CD8-positive, alpha-beta memory T cell (primary cell): ENCODE measurements at regions not wholly inside any gene's neighbourhood (a gene's known extent, or its start where the extent isn't known, plus 50 kb on each side); places are given as distances from the start of the nearest gene placed in this dataset.

Source experiments
- CTCF ChIA-PET: fragments of 350-600 bp; sonication (Branson Sonifier 250); formaldehyde crosslinking; loops from one replicate; lab custom pipeline; 2021; ENCODE audit warnings: antibody characterized with exemption; lab: Charles Lee
- POLR2A ChIA-PET: fragments of 350-600 bp; sonication (Branson Sonifier 250); formaldehyde crosslinking; loops from one replicate; lab custom pipeline; 2021; ENCODE audit warnings: antibody characterized with exemption; lab: Charles Lee
- DNase-seq, 5 donors: peaks; one replicate each; pipeline versions ENCODE4 v3.0.0 to v3.0.0-alpha.2; 2020 to 2022; ENCODE audit warnings: mixed read lengths in 1 of 5
- H3K27ac ChIP-seq: one replicate; pipeline ENCODE4 v1.7.0; 2013; ENCODE audit warnings: low read depth, mild to moderate bottlenecking, low read length, moderate library complexity
- H3K27me3 ChIP-seq: 2 replicates; pipeline ENCODE4 v1.7.0; 2013; ENCODE audit warnings: low read length, mild to moderate bottlenecking; ENCODE audit not compliant: insufficient read depth, poor library complexity, severe bottlenecking
- H3K36me3 ChIP-seq: 2 replicates; pipeline ENCODE4 v1.7.0; 2013; ENCODE audit warnings: mild to moderate bottlenecking, low read length, moderate library complexity; ENCODE audit not compliant: insufficient read depth
- H3K4me1 ChIP-seq: 2 replicates; pipeline ENCODE4 v1.7.0; 2013; ENCODE audit warnings: mild to moderate bottlenecking, low read length, moderate library complexity; ENCODE audit not compliant: insufficient read depth
- H3K4me3 ChIP-seq: 2 replicates; pipeline ENCODE4 v1.7.0; 2013; ENCODE audit warnings: mild to moderate bottlenecking, low read length
- H3K9me3 ChIP-seq: 2 replicates; pipeline ENCODE4 v1.7.0; 2013; ENCODE audit warnings: mild to moderate bottlenecking, low read length
- H3K27ac Mint-ChIP-seq, 8 donors: one replicate each; pipeline ENCODE4 v1.8.0; 2020 to 2021; ENCODE audit warnings: mixed read lengths in 8 of 8, mild to moderate bottlenecking in 6 of 8, inconsistent platforms in 3 of 8, moderate library complexity in 3 of 8
- H3K27me3 Mint-ChIP-seq, 2 donors: one replicate each; pipeline ENCODE4 v1.8.0; 2020 to 2021; ENCODE audit warnings: mixed read lengths in 2 of 2, mild to moderate bottlenecking in 1 of 2, moderate library complexity in 1 of 2
- H3K36me3 Mint-ChIP-seq, 3 donors: one replicate each; pipeline ENCODE4 v1.8.0; 2020 to 2021; ENCODE audit warnings: mixed read lengths in 3 of 3, inconsistent platforms in 1 of 3, mild to moderate bottlenecking in 1 of 3
- H3K4me1 Mint-ChIP-seq, 3 donors: one replicate each; pipeline ENCODE4 v1.8.0; 2020 to 2021; ENCODE audit warnings: mixed read lengths in 3 of 3, inconsistent platforms in 1 of 3, mild to moderate bottlenecking in 1 of 3
- H3K4me3 Mint-ChIP-seq, 7 donors: one replicate each; pipeline ENCODE4 v1.8.0; 2020 to 2021; ENCODE audit warnings: mixed read lengths in 7 of 7, mild to moderate bottlenecking in 6 of 7, moderate library complexity in 4 of 7, inconsistent platforms in 2 of 7
- H3K9me3 Mint-ChIP-seq, 5 donors: one replicate each; pipeline ENCODE4 v1.8.0; 2020 to 2022; ENCODE audit warnings: mixed read lengths in 5 of 5, mild to moderate bottlenecking in 3 of 5, moderate library complexity in 2 of 5, inconsistent platforms in 1 of 5

DNA sequence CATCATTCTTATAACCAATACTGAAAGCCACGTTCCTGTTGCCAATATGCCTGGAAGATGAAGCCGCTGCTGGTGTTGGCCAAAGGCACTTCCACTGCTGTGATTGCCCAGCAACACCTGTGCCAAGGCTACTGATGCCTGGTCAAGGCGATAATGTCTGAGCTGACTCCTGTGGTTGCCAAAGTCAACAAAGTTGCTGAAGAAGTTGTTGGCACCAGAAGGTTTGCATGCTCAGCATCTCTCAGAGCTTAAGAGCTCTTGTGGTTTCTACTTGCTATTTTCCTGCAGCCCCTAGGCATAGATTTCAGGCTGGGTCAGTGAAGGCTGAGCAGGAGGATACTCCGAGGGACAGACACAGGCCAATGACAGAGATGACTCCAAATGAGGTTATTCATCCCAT is 63.4 kb upstream of the RAB3GAP2 start:
- no peaks in the 10 kb centered on the region for H3K9me3 ChIP-seq
- H3K27me3 Mint-ChIP-seq: peaks cover 4 to 7% of the 10 kb centered on the region in 2 donors

DNA sequence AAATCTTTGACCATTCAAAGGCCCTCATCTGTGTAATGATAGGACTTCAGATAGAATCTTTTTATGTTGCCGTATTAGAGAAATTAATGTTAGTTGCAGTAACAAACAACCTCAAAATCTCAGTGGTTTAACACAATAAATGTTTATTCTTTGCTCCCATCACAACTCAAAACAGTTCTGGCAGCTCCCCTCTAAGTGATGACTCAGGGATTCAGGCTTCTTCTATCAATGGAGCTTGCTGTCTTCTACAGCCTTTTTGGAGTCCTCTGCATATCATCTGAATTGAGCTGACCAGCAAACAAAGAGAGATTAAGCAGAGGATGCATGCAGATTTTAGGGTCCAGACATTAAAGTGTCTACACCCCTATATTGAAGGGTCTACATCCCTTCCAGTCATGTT is 59.1 kb upstream of the RAB3GAP2 start:
- Histone ChIP-seq H3K27ac (no peak overlapping the region), H3K4me1 (no peaks in the 10 kb centered on the region), H3K36me3 (no peaks in the 10 kb centered on the region), H3K27me3 (no peaks in the 10 kb centered on the region), H3K9me3 (no peaks in the 10 kb centered on the region), H3K4me3 (no peak overlapping the region)
- Mint-ChIP-seq H3K27me3 (peaks cover 3 to 18% of the 10 kb centered on the region in 2 donors), H3K4me3 (no peak overlapping the region), H3K27ac (no peak overlapping the region), H3K9me3 (no peaks in the 10 kb centered on the region), H3K4me1 (no peaks in the 10 kb centered on the region), H3K36me3 (no peaks in the 10 kb centered on the region)
- ChIA-PET POLR2A (no interaction called here), CTCF (no interaction called here)
- no peak for DNase-seq

More for the DNA sequence above, 63.4 kb upstream of the RAB3GAP2 start:
- no peak for DNase-seq
- H3K36me3 ChIP-seq: no peaks in the 10 kb centered on the region
- H3K4me1 ChIP-seq: no peaks in the 10 kb centered on the region
- Mint-ChIP-seq H3K9me3 (no peaks in the 10 kb centered on the region), H3K36me3 (no peaks in the 10 kb centered on the region), H3K4me3 (no peak overlapping the region), H3K27ac (no peak overlapping the region), H3K4me1 (no peaks in the 10 kb centered on the region)
- no peak overlapping the region for H3K4me3 ChIP-seq
- POLR2A ChIA-PET: no interaction called here
- H3K27ac ChIP-seq: no peak overlapping the region
- CTCF ChIA-PET: no interaction called here
- H3K27me3 ChIP-seq: no peaks in the 10 kb centered on the region

DNA sequence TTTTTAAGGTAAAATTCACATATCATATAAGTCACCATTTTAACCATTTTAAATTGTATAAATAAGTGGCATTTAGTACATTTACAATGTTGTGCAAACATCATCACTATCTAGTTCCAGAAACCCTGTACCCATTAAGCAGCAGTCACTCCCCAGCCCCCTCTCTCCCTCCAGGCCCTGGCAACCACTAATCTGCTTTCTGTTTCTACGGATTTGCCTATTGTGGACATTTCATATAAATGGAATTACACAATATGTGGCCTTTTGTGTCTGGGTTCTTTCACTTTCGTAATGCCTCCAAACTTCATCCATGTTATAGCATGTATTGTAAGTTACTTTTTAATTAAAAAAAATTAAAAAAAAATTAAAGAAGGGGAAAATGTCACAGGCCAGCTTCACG is 58.0 kb upstream of the RAB3GAP2 start:
- Histone ChIP-seq H3K4me3 (no peak overlapping the region), H3K4me1 (no peaks in the 10 kb centered on the region), H3K27me3 (no peaks in the 10 kb centered on the region), H3K36me3 (no peaks in the 10 kb centered on the region), H3K27ac (no peak overlapping the region), H3K9me3 (no peaks in the 10 kb centered on the region)
- no peak overlapping the region for H3K27ac Mint-ChIP-seq
- H3K9me3 Mint-ChIP-seq: no peaks in the 10 kb centered on the region
- no peaks in the 10 kb centered on the region for H3K36me3 Mint-ChIP-seq
- POLR2A ChIA-PET: no interaction called here
- CTCF ChIA-PET: no interaction called here
- H3K4me3 Mint-ChIP-seq: peak overlapping the region in 1 of 7 donors; percentile 38
- DNase-seq: no peak
- peaks cover 3 to 19% of the 10 kb centered on the region in 2 donors for H3K27me3 Mint-ChIP-seq
- H3K4me1 Mint-ChIP-seq: no peaks in the 10 kb centered on the region

DNA sequence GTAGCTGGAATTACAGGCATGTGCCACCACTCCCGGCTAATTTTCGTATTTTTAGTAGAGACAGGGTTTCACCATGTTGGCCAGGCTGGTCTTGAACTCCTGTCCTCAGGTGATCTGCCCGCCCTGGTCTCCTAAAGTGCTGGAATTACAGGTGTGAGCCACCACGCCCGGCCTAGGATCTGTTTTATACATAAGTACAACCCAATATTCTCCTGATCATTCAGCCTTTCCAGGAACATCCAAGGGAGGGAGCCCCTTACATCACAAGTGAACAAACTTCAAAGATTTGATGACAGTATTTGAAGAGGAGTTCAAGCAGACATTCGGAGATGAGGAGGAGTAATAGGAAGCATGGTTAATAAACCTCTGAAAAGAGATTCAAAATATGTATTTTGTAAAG is 54.9 kb upstream of the RAB3GAP2 start:
- no peak for DNase-seq
- Histone ChIP-seq H3K27me3 (no peaks in the 10 kb centered on the region), H3K4me3 (no peak overlapping the region), H3K4me1 (no peaks in the 10 kb centered on the region), H3K36me3 (no peaks in the 10 kb centered on the region), H3K27ac (no peak overlapping the region), H3K9me3 (no peaks in the 10 kb centered on the region)
- Mint-ChIP-seq H3K4me3 (no peak overlapping the region), H3K27me3 (peaks cover 6 to 33% of the 10 kb centered on the region in 2 donors), H3K27ac (no peak overlapping the region), H3K4me1 (no peaks in the 10 kb centered on the region), H3K9me3 (no peaks in the 10 kb centered on the region), H3K36me3 (no peaks in the 10 kb centered on the region)
- POLR2A ChIA-PET: no interaction called here
- CTCF ChIA-PET: no interaction called here

DNA sequence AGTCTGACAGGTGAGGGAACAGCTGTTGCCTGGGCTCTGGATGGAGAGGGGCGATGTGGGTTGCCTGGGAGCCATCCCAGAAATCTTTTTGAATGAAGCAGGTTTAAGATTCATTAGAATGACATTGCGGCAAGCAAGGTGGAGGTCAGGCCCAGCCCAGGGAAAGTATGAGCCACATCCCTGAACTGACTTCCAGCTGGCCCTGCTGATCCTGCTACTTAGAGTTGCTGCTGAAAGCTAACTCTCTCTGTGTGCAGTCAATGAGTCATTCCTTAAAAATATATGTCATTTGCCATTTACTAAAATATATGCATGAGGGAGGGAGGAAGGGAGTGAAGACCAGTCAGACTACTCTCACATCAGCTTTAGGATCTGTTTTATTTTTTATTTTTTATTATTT is 54.3 kb upstream of the RAB3GAP2 start:
- Histone ChIP-seq H3K9me3 (no peaks in the 10 kb centered on the region), H3K36me3 (no peaks in the 10 kb centered on the region), H3K4me3 (no peak overlapping the region), H3K27me3 (no peaks in the 10 kb centered on the region), H3K4me1 (no peaks in the 10 kb centered on the region), H3K27ac (no peak overlapping the region)
- DNase-seq: no peak
- CTCF ChIA-PET: no interaction called here
- Mint-ChIP-seq H3K4me1 (no peaks in the 10 kb centered on the region), H3K36me3 (no peaks in the 10 kb centered on the region), H3K9me3 (no peaks in the 10 kb centered on the region), H3K27me3 (peaks cover 7 to 35% of the 10 kb centered on the region in 2 donors), H3K27ac (no peak overlapping the region), H3K4me3 (no peak overlapping the region)
- POLR2A ChIA-PET: no interaction called here

DNA sequence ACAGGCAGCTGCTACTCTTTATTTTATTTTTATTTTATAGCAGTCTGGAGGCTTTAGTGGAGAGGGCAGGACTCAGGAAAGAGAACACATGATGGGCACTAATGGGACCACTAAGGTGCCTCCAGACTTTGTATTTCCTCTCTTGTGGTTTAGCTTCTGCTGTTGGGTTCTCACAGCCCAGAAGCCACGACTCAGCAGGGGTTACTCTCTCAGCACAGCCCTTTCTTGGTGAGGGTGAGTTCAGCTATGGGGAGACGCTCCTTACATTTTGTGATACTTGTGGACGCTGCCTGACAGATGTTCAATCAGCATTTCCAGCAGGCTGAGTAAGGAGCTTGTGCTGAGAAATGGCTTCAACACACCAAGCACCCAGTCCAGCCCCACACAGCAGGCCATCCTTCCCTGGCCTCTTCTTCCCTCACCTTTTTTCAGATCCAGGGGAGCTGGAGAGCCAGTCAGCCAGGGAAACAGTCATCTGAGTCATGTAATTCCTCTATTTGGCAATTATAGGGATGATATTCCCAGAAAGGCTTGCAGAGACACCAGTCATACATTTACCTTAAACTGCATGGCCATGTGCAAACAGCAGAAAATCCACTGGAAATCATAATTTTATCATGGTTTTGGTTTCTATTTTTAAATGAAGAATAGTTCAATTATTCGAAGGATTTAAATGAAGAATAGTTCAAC is 53.2 kb upstream of the RAB3GAP2 start:
- Histone ChIP-seq H3K27ac (no peak overlapping the region), H3K4me1 (no peaks in the 10 kb centered on the region), H3K9me3 (no peaks in the 10 kb centered on the region), H3K4me3 (no peak overlapping the region), H3K27me3 (no peaks in the 10 kb centered on the region), H3K36me3 (no peaks in the 10 kb centered on the region)
- Mint-ChIP-seq H3K27ac (no peak overlapping the region), H3K36me3 (no peaks in the 10 kb centered on the region), H3K27me3 (peaks cover 7 to 35% of the 10 kb centered on the region in 2 donors), H3K4me1 (no peaks in the 10 kb centered on the region), H3K4me3 (no peak overlapping the region), H3K9me3 (no peaks in the 10 kb centered on the region)
- POLR2A ChIA-PET: no interaction called here
- CTCF ChIA-PET: interaction anchor here (1.0 kb wide), 1 partner anchor 12 kb away, joined by 3 read pairs; no protein-coding TSS in a partner anchor
- no peak for DNase-seq

DNA sequence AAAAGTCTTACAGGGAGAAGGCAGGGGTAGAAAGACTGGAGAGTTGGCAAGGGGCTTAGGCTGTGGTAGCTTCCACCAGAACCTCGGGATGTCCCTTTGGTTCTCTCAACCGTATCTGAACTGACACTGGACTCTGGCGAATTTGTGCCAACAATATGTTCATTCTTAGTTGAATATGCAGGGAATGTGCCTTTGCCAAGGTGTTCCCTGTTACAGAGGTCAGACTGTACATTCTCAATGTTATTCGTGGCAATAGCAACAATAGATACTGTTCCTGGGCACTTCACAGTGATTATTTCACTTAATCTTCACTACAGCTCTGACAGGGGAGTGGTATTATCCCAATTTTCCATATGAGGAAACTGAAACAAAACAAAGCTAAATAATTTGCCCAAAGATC is 51.5 kb upstream of the RAB3GAP2 start:
- Mint-ChIP-seq H3K36me3 (no peaks in the 10 kb centered on the region), H3K27ac (no peak overlapping the region), H3K27me3 (peaks cover 9 to 40% of the 10 kb centered on the region in 2 donors), H3K9me3 (no peaks in the 10 kb centered on the region), H3K4me1 (no peaks in the 10 kb centered on the region), H3K4me3 (no peak overlapping the region)
- DNase-seq: no peak
- Histone ChIP-seq H3K4me3 (no peak overlapping the region), H3K9me3 (no peaks in the 10 kb centered on the region), H3K27me3 (no peaks in the 10 kb centered on the region), H3K27ac (no peak overlapping the region), H3K4me1 (no peaks in the 10 kb centered on the region), H3K36me3 (no peaks in the 10 kb centered on the region)
- ChIA-PET CTCF (no interaction called here), POLR2A (no interaction called here)

DNA sequence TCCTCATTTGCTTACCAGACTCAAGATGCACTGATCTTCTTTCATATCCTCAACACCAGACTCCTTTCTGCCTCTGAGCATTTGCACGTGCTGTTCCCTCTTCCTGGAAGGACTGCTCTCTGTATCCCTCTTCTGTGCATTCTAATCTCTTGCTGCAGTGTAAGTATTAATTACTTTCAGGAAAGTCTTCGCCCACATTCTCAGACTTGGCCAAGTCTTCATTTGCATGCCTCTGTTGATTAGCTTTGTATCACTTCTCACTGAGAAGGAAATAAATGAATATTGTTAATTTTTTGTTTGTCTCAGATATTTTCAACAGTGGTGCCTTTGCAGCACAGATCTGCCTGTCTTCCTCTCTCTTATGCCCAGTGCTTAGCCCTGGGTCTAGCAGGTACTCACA is 50.3 kb upstream of the RAB3GAP2 start:
- Mint-ChIP-seq H3K27me3 (peaks cover 9 to 36% of the 10 kb centered on the region in 2 donors), H3K4me3 (no peak overlapping the region), H3K27ac (no peak overlapping the region), H3K4me1 (no peaks in the 10 kb centered on the region), H3K36me3 (no peaks in the 10 kb centered on the region), H3K9me3 (no peaks in the 10 kb centered on the region)
- Histone ChIP-seq H3K4me3 (no peak overlapping the region), H3K4me1 (no peaks in the 10 kb centered on the region), H3K27me3 (no peaks in the 10 kb centered on the region), H3K36me3 (no peaks in the 10 kb centered on the region), H3K9me3 (no peaks in the 10 kb centered on the region), H3K27ac (no peak overlapping the region)
- CTCF ChIA-PET: no interaction called here
- POLR2A ChIA-PET: no interaction called here
- DNase-seq: no peak
